NCI-H748 (cell line): ENCODE measurements at regions not wholly inside any gene's neighbourhood (a gene's known extent, or its start where the extent isn't known, plus 50 kb on each side); places are given as distances from the start of the nearest gene placed in this dataset.
A peak's percentile ranks its signal among the peaks of the same experiment; 100 is the strongest.
"Not testable (repeated sequence)": the region's sequence is repeated elsewhere in the genome, so short reads cannot be mapped to it uniquely, and the experiment has no call there.

Source experiments
- DNase-seq: peaks from one replicate; lab custom pipeline; 2025; ENCODE audit not compliant: unreplicated experiment; lab: John Stamatoyannopoulos, UW

DNA sequence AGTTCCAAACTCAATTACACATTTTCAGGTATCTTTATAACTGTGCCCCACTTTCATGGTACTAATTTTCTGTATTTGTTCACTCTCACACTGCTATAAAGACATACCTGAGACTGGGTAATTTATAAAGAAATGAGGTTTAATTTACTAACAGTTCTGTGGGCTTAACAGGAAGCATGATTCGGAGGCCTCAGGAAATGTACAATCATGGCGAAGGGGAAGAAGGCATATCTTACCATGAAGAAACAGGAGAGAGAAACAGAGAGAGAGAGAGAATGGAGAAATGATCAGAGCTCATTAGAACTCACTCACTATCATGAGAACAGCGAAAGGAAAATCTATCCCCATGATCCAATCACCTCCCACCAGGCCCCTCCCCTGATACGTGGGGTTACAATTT, 874.1 kb upstream of the B3GALT2 start:
- DNase-seq = no peak

GRCh38 chr1:194058268-194058667, 871.9 kb upstream of the B3GALT2 start:
- DNase-seq = not testable (repeated sequence)

DNA sequence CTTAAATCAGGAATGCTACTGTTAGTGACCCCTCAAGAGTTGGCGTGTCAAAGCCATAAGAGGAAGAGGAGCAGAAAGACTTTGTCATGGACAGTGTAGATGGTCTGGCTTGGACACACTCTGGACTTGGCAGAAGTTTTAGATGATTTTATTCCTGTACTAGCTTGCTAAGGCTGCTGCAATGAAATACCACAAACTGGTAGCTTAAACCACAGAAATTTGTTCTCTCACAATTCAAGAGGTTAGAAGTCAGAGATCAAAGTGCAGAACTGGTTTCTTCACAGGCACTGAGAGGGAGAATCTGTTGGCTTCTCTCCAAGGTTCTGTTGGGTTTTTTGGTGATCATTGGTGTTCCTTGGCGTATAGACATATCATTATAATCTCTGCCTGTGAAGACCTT, 869.8 kb upstream of the B3GALT2 start:
- DNase-seq = no peak

DNA sequence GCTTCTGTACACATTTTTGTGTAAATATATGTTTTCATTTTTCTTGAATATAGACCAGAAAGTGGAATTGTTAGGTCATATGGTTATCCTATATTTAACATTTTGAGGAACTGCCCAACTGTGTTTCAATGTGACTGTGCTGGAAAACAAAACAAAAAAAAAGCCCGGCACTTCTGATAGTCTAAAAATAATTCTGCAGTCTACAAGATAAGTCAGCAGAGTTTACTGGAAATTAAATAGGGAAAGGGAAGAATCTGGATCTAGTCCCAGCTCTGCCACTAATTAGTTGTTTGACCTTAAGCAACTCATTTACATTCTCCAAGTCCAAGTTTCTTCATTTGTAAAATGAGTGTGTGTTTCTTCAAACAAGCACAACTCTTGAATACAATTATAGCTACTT, 869.1 kb upstream of the B3GALT2 start:
- DNase-seq = no peak

DNA sequence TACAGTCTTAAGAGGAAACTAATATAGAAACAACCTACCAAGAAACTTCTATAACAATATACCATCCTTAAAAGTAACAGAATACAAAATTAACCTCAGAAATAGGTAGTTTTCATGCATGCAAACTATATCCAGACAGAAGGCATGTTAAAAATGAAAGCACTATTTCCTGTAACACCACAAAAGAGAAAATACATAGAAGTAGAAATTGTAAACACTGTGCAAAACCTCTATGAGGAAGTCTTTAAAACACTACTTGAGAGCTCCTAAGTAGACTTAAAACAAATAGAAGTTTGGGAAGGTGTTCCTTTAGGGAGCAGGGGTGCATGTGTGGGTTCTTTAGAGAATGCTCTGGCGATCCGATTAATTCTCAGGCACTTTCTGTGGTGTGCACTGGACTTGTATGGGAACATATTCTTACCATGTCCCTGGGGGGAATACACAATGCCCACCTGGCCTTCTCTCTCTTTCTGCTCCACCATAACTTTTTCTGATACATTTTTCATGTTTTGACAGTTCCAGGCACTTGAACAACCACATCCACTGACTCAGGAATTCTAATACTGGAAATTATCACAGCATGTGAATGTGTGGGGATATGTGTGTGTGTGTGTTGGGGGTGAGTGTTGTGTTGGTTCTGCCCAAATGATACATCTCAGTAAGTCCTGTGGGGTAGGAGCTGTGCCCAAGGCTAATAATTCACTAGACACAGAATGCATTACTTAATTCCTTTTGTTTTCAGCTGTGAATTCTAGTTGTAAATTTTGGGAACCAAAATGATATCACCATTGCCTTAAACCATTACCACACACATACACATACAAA, 866.3 kb upstream of the B3GALT2 start:
- no peak for DNase-seq

DNA sequence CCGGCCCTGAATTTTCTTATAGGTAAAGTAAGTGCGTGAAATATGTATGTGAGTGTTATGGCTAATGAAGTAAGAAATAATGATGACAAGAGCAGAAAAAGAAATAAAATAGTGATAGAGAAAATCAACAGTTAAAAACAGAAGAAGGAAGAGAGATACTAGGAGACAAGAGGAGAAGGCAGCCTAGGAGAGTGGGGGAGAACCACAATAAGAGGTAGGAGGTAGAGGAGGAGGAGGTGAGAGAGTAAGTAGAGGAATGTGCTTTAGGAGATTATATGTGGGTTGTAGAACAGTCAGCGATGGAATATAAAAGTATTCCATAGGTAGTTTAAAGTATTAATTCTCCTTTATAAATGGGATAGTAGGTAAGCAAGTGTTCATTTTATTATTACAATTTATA, 861.5 kb upstream of the B3GALT2 start:
- DNase-seq = no peak

DNA sequence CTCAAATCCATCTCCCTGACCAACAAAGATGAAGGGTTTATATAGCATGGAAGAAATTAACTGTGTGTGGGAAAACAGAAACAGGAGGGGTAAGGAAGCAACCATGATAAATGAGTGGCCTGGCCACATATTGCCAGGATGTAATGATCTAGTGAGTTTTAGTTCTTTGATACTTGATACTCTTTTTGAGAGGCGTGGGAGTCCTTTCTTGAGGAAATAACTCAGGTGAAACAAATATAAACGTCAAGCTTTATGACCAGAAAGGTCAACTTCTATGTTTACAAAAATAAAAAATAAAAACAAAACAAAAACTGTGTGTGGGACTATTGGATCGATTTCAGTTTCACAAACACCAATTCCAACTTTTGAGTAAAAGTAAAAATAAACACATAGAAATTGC, 860.8 kb upstream of the B3GALT2 start:
- DNase-seq = no peak

- no peak for DNase-seq
Observed at GRCh38 chr1:194045416-194045815, 859.0 kb upstream of the B3GALT2 start.

DNA sequence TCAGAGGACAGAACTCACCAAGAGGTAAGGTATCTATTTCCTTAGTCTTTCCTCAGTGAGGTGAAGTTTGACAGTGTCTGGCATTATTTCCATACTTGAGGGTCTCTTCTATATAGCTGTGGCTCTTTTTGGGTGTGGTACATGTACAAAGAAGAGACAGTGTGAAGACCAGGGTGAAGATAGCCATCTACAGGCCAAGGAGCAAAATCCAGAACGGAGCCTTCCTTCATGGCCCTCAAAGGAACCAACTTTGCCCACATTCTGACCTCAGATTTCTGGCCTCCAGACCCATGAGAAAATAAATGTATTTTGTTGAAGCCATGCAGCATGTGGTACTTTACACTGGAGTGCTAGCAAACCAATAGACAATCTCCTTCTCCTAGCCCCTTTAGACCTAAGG, 858.5 kb upstream of the B3GALT2 start:
- DNase-seq = no peak

DNA sequence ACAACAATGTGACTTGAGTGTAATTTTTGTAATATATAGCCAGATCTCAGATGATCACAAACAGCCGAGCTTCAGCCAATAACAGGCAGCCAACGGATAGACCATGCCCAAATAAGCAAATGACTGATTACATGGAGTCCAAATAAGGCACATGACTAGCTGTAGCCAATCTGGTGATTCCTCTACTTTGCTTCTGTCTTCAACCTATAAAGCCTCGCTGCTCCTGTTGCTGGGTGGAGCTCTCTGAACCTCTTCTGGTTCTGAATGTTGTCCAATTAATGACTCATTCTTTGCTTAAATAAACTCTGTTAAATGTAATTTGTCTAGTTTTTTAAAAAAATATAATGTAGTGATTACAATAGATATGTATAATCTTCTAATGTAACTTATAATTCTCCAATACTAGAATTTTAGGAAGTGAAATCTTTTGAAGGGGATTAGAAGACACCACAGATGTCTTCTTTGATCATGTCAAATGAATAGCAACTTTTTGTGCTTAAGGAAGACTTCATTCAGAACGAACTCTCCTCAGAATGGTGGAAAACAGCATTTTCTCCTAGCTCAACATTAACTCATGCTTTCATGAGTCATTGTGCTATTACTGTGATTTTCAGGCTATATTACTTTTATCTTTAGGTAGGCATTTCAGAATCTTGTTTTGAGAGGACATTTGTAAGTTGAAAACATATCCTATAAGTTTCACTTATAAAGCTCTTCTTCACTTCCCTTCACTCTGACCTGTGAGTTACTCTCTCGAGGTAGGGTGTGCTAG, 857.8 kb upstream of the B3GALT2 start:
- DNase-seq = no peak

DNA sequence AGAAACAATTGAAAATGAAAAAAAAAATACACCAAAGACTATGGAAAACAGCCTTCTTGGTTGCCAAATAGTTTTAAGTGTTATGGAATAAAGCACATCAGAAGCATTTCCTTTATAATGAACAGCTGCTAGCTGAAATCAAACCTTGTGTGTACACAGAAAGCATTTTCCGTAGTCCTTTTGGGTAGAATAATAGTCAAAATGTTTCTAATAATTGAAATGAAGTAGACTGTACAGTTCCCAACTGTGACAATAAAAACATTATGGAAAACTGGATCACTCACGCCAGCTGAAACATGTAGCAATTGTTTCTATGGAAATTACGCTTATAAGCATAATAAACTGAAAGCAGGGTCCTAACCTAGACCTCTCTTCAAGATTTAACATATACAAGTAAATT, 856.3 kb upstream of the B3GALT2 start:
- no peak for DNase-seq

DNA sequence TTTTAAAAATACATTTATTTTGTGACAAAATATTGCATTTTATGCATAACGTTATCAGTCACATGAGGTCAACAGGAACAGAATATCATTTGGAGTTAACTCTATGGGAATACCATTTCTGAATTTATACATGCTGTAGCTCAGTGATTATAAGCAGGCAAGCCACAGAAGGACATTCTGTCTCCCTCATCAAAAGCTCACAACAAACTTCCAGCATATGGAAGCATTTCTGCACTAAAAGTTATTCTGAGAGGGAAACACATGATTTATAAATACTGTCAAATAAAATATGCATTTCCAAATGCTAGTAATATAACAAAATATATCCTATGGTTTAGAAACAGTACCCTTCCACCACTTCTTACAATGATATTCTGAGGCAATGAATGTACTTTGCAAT, 854.1 kb upstream of the B3GALT2 start:
- DNase-seq = no peak

- DNase-seq = no peak
Observed at GRCh38 chr1:194039578-194039977, 853.2 kb upstream of the B3GALT2 start.

GRCh38 chr1:194033646-194034045, 847.2 kb upstream of the B3GALT2 start:
- no peak for DNase-seq

DNA sequence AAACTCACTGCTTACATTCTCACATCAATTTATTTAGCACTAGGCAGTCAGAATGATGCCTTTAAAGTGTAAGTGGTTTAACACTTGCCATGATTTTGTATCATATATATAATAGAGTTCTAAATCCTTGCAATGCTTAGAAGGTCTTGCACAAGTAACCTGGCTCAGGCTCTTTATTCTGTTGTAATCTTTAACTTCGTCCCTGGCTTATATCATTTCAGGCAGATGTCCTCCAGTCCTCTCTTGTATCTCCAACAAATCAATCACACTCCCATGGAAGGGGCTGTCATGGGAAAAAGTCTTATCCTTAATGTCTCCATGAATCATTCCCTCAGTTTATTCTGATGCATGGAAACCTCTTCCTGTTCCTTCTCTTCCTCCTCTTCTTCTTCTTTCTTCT, 841.6 kb upstream of the B3GALT2 start:
- no peak for DNase-seq

GRCh38 chr1:194026422-194026821, 840.0 kb upstream of the B3GALT2 start:
- DNase-seq = no peak

DNA sequence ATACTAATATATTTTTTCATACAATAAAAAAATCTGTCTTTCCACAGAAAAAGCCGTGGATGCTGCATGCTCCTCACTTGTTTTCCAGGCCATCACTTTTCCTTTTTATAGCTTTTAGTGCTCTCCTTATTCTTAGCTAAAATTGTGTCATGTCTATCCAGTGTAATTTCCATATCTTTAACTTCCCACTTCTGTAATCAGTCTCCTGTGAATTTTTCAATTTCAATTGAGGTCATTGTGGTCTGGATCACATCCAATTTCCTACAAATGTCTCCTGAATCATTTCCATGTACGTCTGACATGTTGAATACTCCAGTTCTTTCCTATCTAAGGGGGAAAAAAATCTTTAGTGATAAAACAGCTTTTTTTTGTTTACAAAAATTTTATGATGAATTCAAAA, 838.2 kb upstream of the B3GALT2 start:
- DNase-seq = no peak

- DNase-seq = no peak
Observed at GRCh38 chr1:194014014-194014413, 827.6 kb upstream of the B3GALT2 start.

- no peak for DNase-seq
Observed at GRCh38 chr1:194013561-194013960, 827.1 kb upstream of the B3GALT2 start.

GRCh38 chr1:194004146-194004545, 817.7 kb upstream of the B3GALT2 start:
- DNase-seq = peak; percentile 14

DNA sequence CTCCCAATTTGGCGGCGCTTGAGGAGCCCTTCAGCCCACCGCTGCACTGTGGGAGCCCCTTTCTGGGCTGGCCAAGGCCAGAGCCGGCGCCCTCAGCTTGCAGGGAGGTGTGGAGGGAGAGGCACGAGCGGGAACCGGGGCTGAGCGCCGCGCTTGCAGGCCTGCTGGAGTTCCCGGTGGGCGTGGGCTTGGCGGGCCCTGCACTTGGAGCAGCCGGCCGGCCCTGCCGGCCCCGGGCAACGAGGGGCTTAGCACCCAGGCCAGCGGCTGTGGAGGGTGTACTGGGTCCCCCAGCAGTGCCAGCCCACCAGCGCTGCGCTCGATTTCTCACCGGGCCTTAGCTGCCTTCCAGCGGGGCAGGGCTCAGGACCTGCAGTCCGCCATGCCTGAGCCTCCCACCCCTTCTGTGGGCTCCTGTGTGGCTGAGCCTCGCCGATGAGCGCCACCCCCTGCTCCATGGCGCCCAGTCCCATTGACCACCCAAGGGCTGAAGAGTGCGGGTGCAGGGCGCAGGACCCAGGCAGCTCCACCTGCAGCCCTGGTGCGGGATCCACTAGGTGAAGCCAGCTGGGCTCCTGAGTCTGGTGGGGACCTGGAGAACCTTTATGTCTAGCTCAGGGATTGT, 815.4 kb upstream of the B3GALT2 start:
- DNase-seq = not testable (repeated sequence)

DNA sequence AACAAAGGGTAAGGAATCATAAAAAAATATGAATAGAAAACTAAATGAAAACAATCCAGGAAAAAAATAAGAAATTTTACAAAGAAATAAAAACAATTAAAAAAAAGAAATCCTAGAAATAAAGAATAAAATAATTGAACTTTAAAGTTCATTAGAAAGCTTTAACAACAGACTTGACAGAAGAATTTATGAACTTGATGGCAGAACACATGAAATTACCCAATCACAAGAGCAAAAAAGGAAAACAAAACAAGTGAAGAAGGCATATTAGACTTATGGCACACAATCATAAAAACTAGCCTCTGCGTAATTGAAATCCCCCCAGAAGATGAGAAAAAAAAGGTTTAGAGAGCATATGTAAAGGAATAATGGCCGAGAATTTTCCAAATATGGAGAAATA, 802.5 kb upstream of the B3GALT2 start:
- no peak for DNase-seq
